Neural crest cell (in vitro differentiated cells): ENCODE measurements at regions not wholly inside any gene's neighbourhood (a gene's known extent, or its start where the extent isn't known, plus 50 kb on each side); places are given as distances from the start of the nearest gene placed in this dataset.

Source experiments
- DNase-seq: peaks from one replicate; pipeline ENCODE4 v3.0.0; 2021; ENCODE audit warnings: low read depth, mixed read lengths, low spot score
- H3K27ac Mint-ChIP-seq: one replicate; pipeline ENCODE4 v1.8.0; 2021; ENCODE audit warnings: mild to moderate bottlenecking, mixed read lengths; ENCODE audit not compliant: unreplicated experiment
- H3K27me3 Mint-ChIP-seq: 2 replicates; pipeline ENCODE4 v1.8.0; 2021; ENCODE audit warnings: low read depth, mild to moderate bottlenecking, mixed read lengths
- H3K36me3 Mint-ChIP-seq: 2 replicates; pipeline ENCODE4 v1.8.0; 2021; ENCODE audit warnings: low read depth, mild to moderate bottlenecking, mixed read lengths
- H3K4me1 Mint-ChIP-seq: 2 replicates; pipeline ENCODE4 v1.8.0; 2021; ENCODE audit warnings: mixed read lengths
- H3K4me3 Mint-ChIP-seq: one replicate; pipeline ENCODE4 v1.8.0; 2021; ENCODE audit warnings: mild to moderate bottlenecking, mixed read lengths
- H3K9me3 Mint-ChIP-seq: 2 replicates; pipeline ENCODE4 v1.8.0; 2021; ENCODE audit warnings: mixed read lengths
- CTCF ChIP-seq: fragments of 200-600 bp; sonication (generic); conservative IDR thresholded peaks from 2 replicates; pipeline ENCODE4 v1.5.0; 2021; ENCODE audit warnings: antibody characterized with exemption, mild to moderate bottlenecking

- no peak overlapping the region for H3K27ac Mint-ChIP-seq
Measured at GRCh38 chr1:95353194-95353593, 119.2 kb downstream of the RWDD3 start.

GRCh38 chr1:95364546-95364945 is 130.5 kb downstream of the RWDD3 start:
- H3K4me3 Mint-ChIP-seq = no peak overlapping the region
- DNase-seq = no peak
- no peaks in the 10 kb centered on the region for H3K9me3 Mint-ChIP-seq
- no peak for TF ChIP-seq CTCF
- no peaks in the 10 kb centered on the region for H3K36me3 Mint-ChIP-seq
- H3K27me3 Mint-ChIP-seq = peaks cover 20% of the 10 kb centered on the region
- H3K27ac Mint-ChIP-seq = no peak overlapping the region
- no peaks in the 10 kb centered on the region for H3K4me1 Mint-ChIP-seq

More at GRCh38 chr1:95353194-95353593, 119.2 kb downstream of the RWDD3 start:
- Mint-ChIP-seq H3K36me3 (no peaks in the 10 kb centered on the region), H3K9me3 (no peaks in the 10 kb centered on the region), H3K4me3 (no peak overlapping the region), H3K4me1 (no peaks in the 10 kb centered on the region), H3K27me3 (peaks cover 3% of the 10 kb centered on the region)
- no peak for DNase-seq
- no peak for TF ChIP-seq CTCF

- no peak for TF ChIP-seq CTCF
- DNase-seq = no peak
- H3K9me3 Mint-ChIP-seq = no peaks in the 10 kb centered on the region
- H3K4me1 Mint-ChIP-seq = peaks cover 12% of the 10 kb centered on the region
- H3K36me3 Mint-ChIP-seq = no peaks in the 10 kb centered on the region
- peaks cover 20% of the 10 kb centered on the region for H3K27me3 Mint-ChIP-seq
- H3K27ac Mint-ChIP-seq = no peak overlapping the region
- H3K4me3 Mint-ChIP-seq = no peak overlapping the region
Measured at GRCh38 chr1:95366498-95366897, 132.5 kb downstream of the RWDD3 start.

- TF ChIP-seq CTCF = no peak
- Mint-ChIP-seq H3K4me1 (peaks cover 12% of the 10 kb centered on the region), H3K9me3 (no peaks in the 10 kb centered on the region), H3K36me3 (no peaks in the 10 kb centered on the region), H3K4me3 (no peak overlapping the region), H3K27ac (no peak overlapping the region), H3K27me3 (peaks cover 20% of the 10 kb centered on the region)
- DNase-seq = no peak
Measured at GRCh38 chr1:95368178-95368577, 134.2 kb downstream of the RWDD3 start.

GRCh38 chr1:95369985-95370690 is 136.1 kb downstream of the RWDD3 start:
- Mint-ChIP-seq H3K4me3 (no peak overlapping the region), H3K4me1 (peaks cover 12% of the 10 kb centered on the region)
- no peak for DNase-seq

More at GRCh38 chr1:95369985-95370690, 136.1 kb downstream of the RWDD3 start:
- Mint-ChIP-seq H3K36me3 (no peaks in the 10 kb centered on the region), H3K27ac (peak overlapping the region; percentile 38), H3K9me3 (no peaks in the 10 kb centered on the region), H3K27me3 (peaks cover 20% of the 10 kb centered on the region)
- no peak for TF ChIP-seq CTCF
